GM18519 (cell line): ENCODE measurements at regions not wholly inside any gene's neighbourhood (a gene's known extent, or its start where the extent isn't known, plus 50 kb on each side); places are given as distances from the start of the nearest gene placed in this dataset.
"Not testable (repeated sequence)": the region's sequence is repeated elsewhere in the genome, so short reads cannot be mapped to it uniquely, and the experiment has no call there.

ENCODE experiments used
- ATAC-seq: cut with Tn5 transposase; IDR thresholded peaks from one replicate; pipeline ENCODE4 v1.9.1; 2021; ENCODE audit warnings: mild to moderate bottlenecking, moderate library complexity; ENCODE audit not compliant: unreplicated experiment, low FRiP score

GRCh38 chr7:93830141-93830925 lies 60.2 kb downstream of the TFPI2 start:
- no peak for ATAC-seq

- peak; percentile 68 for ATAC-seq
Measured at GRCh38 chr7:93828260-93828659, 62.3 kb downstream of the TFPI2 start.

- no peak for ATAC-seq
Measured at GRCh38 chr7:93823621-93824020, 66.9 kb downstream of the TFPI2 start.

- ATAC-seq: peak; percentile 59
Measured at GRCh38 chr7:93821463-93821862, 69.1 kb downstream of the TFPI2 start.

- ATAC-seq: no peak
Measured at GRCh38 chr7:93819699-93820098, 70.9 kb downstream of the TFPI2 start.

GRCh38 chr7:93817526-93817925 lies 73.0 kb downstream of the TFPI2 start:
- no peak for ATAC-seq

- ATAC-seq: no peak
Measured at GRCh38 chr7:93817004-93817403, 73.5 kb downstream of the TFPI2 start.

- no peak for ATAC-seq
Measured at GRCh38 chr7:93813514-93813913, 77.0 kb downstream of the TFPI2 start.

GRCh38 chr7:93812061-93812460 lies 78.5 kb downstream of the TFPI2 start:
- ATAC-seq: no peak

GRCh38 chr7:93811198-93811597 lies 79.4 kb downstream of the TFPI2 start:
- no peak for ATAC-seq

- ATAC-seq: no peak
Measured at GRCh38 chr7:93810561-93810960, 80.0 kb downstream of the TFPI2 start.

GRCh38 chr7:93804726-93805125 lies 85.8 kb downstream of the TFPI2 start:
- ATAC-seq: no peak

- no peak for ATAC-seq
Measured at GRCh38 chr7:93799750-93800357, 90.7 kb downstream of the TFPI2 start.

GRCh38 chr7:93793084-93793697 lies 97.4 kb downstream of the TFPI2 start:
- ATAC-seq: not testable (repeated sequence)

- ATAC-seq: no peak
Measured at GRCh38 chr7:93779115-93779514, 111.4 kb downstream of the TFPI2 start.

- no peak for ATAC-seq
Measured at GRCh38 chr7:93778384-93778783, 112.2 kb downstream of the TFPI2 start.

GRCh38 chr7:93773446-93773845 lies 117.1 kb downstream of the TFPI2 start:
- ATAC-seq: no peak

- ATAC-seq: no peak
Measured at GRCh38 chr7:93765475-93765874, 125.1 kb downstream of the TFPI2 start.

- ATAC-seq: no peak
Measured at GRCh38 chr7:93758631-93759030, 131.9 kb downstream of the TFPI2 start.

- no peak for ATAC-seq
Measured at GRCh38 chr7:93757426-93757825, 133.1 kb downstream of the TFPI2 start.

GRCh38 chr7:93756890-93757289 lies 133.7 kb downstream of the TFPI2 start:
- no peak for ATAC-seq

- no peak for ATAC-seq
Measured at GRCh38 chr7:93751421-93751820, 139.1 kb downstream of the TFPI2 start.
